DND-41 (cell line): ENCODE measurements at regions not wholly inside any gene's neighbourhood (a gene's known extent, or its start where the extent isn't known, plus 50 kb on each side); places are given as distances from the start of the nearest gene placed in this dataset.

Experiments
- ATAC-seq: fragments of 200-7000 bp; cut with Tn5 transposase; 3 replicates; pipeline ENCODE4 v1.9.1; 2021; ENCODE audit warnings: low read depth; ENCODE audit not compliant: insufficient read depth
- DNase-seq: peaks from one replicate; pipeline ENCODE4 v3.0.0-alpha.2; 2020
- H2AFZ ChIP-seq: 2 replicates; pipeline ENCODE4 v1.6.0; 2012; ENCODE audit warnings: low read depth, low read length
- H3K27ac ChIP-seq: 2 replicates; pipeline ENCODE4 v1.5.1; 2012; ENCODE audit warnings: low read length, inconsistent platforms
- H3K27me3 ChIP-seq: fragments of 200-600 bp; sonication (generic); 2 replicates; pipeline ENCODE4 v1.6.0; 2012; ENCODE audit warnings: low read length, mild to moderate bottlenecking, inconsistent platforms; ENCODE audit not compliant: insufficient read depth, poor library complexity
- H3K36me3 ChIP-seq: 2 replicates; pipeline ENCODE4 v1.5.1; 2012; ENCODE audit warnings: low read length, inconsistent platforms; ENCODE audit not compliant: insufficient read depth
- H3K4me1 ChIP-seq: 2 replicates; pipeline ENCODE4 v1.5.1; 2012; ENCODE audit warnings: mild to moderate bottlenecking, low read length; ENCODE audit not compliant: insufficient read depth
- H3K4me2 ChIP-seq: 2 replicates; pipeline ENCODE4 v1.6.0; 2012; ENCODE audit warnings: mild to moderate bottlenecking, moderate library complexity, low read length, inconsistent platforms; ENCODE audit not compliant: insufficient read depth
- H3K4me3 ChIP-seq, 2 experiments: fragments of 200-600 bp in 1 of 2; shearing (Covaris generic) in 1 of 2; 2 replicates each; pipeline ENCODE4 v1.5.1; 2012 to 2016; ENCODE audit warnings: inconsistent platforms in 2 of 2, low read length in 2 of 2, mild to moderate bottlenecking in 2 of 2, low read depth in 1 of 2, moderate library complexity in 1 of 2
- H3K79me2 ChIP-seq: 2 replicates; pipeline ENCODE4 v1.6.0; 2012; ENCODE audit warnings: low read length, inconsistent platforms; ENCODE audit not compliant: insufficient read depth
- H3K9ac ChIP-seq: 2 replicates; pipeline ENCODE4 v1.6.0; 2012; ENCODE audit warnings: low read depth, mild to moderate bottlenecking, inconsistent platforms, low read length, moderate library complexity
- H3K9me3 ChIP-seq: 2 replicates; pipeline ENCODE4 v1.5.1; 2012; ENCODE audit warnings: low read length, moderate library complexity, mild to moderate bottlenecking, inconsistent platforms; ENCODE audit not compliant: insufficient read depth, severe bottlenecking
- H4K20me1 ChIP-seq: 2 replicates; pipeline ENCODE4 v1.6.0; 2012; ENCODE audit warnings: low read length; ENCODE audit not compliant: insufficient read depth
- CTCF ChIP-seq: IDR thresholded peaks from 2 replicates; pipeline ENCODE4 v1.5.1; 2012; ENCODE audit warnings: borderline replicate concordance, low read length, moderate library complexity, mild to moderate bottlenecking; ENCODE audit not compliant: poor library complexity, severe bottlenecking; ENCODE audit errors: extremely low read depth
- EZH2 ChIP-seq: IDR thresholded peaks from 3 replicates; pipeline ENCODE4 v1.6.1; 2012; ENCODE audit warnings: borderline replicate concordance, low read depth, mild to moderate bottlenecking, moderate library complexity, low read length, inconsistent platforms; ENCODE audit not compliant: severe bottlenecking

GRCh38 chr5:74992791-74993190 lies 59.6 kb downstream of the GCNT4 start:
- DNase-seq: no peak
- Histone ChIP-seq H3K4me2 (no peak overlapping the region), H3K9me3 (no peaks in the 10 kb centered on the region), H3K36me3 (no peaks in the 10 kb centered on the region), H3K79me2 (no peaks in the 10 kb centered on the region), H4K20me1 (no peaks in the 10 kb centered on the region), H3K27ac (no peak overlapping the region), H3K4me1 (no peaks in the 10 kb centered on the region), H3K9ac (no peak overlapping the region), H2AFZ (no peak overlapping the region), H3K27me3 (no peaks in the 10 kb centered on the region), H3K4me3 (no peak overlapping the region)
- ATAC-seq: no peak
- TF ChIP-seq EZH2: no peak
- no peak for TF ChIP-seq CTCF

- H3K36me3 ChIP-seq: no peaks in the 10 kb centered on the region
Measured at GRCh38 chr5:74991522-74991921, 60.8 kb downstream of the GCNT4 start.

GRCh38 chr5:74990194-74990593 lies 62.2 kb downstream of the GCNT4 start:
- no peak overlapping the region for H3K4me2 ChIP-seq
- no peak for DNase-seq
- no peak overlapping the region for H3K27ac ChIP-seq
- no peaks in the 10 kb centered on the region for H3K79me2 ChIP-seq
- TF ChIP-seq CTCF (no peak), EZH2 (no peak)
- no peaks in the 10 kb centered on the region for H3K27me3 ChIP-seq
- no peaks in the 10 kb centered on the region for H3K36me3 ChIP-seq
- no peak overlapping the region for H3K4me3 ChIP-seq
- no peak overlapping the region for H2AFZ ChIP-seq
- ATAC-seq: no peak
- no peaks in the 10 kb centered on the region for H3K9me3 ChIP-seq
- no peaks in the 10 kb centered on the region for H4K20me1 ChIP-seq
- H3K4me1 ChIP-seq: no peaks in the 10 kb centered on the region
- no peak overlapping the region for H3K9ac ChIP-seq

More at GRCh38 chr5:74991522-74991921, 60.8 kb downstream of the GCNT4 start:
- ATAC-seq (no peak), DNase-seq (no peak)
- Histone ChIP-seq H3K27me3 (no peaks in the 10 kb centered on the region), H3K27ac (no peak overlapping the region), H3K4me3 (no peak overlapping the region), H3K4me2 (no peak overlapping the region), H2AFZ (no peak overlapping the region), H4K20me1 (no peaks in the 10 kb centered on the region), H3K79me2 (no peaks in the 10 kb centered on the region), H3K4me1 (no peaks in the 10 kb centered on the region), H3K9ac (no peak overlapping the region), H3K9me3 (no peaks in the 10 kb centered on the region)
- TF ChIP-seq CTCF: no peak
- TF ChIP-seq EZH2: no peak

GRCh38 chr5:74988273-74988983 lies 63.9 kb downstream of the GCNT4 start:
- Histone ChIP-seq H3K27me3 (no peaks in the 10 kb centered on the region), H3K9ac (no peak overlapping the region), H3K4me3 (no peak overlapping the region), H2AFZ (no peak overlapping the region), H3K4me2 (no peak overlapping the region), H3K79me2 (no peaks in the 10 kb centered on the region), H4K20me1 (no peaks in the 10 kb centered on the region), H3K27ac (no peak overlapping the region), H3K9me3 (no peaks in the 10 kb centered on the region), H3K36me3 (no peaks in the 10 kb centered on the region), H3K4me1 (no peaks in the 10 kb centered on the region)
- no peak for ATAC-seq
- no peak for DNase-seq
- TF ChIP-seq EZH2: no peak
- no peak for TF ChIP-seq CTCF
